HG02610 (cell line): ENCODE measurements at regions not wholly inside any gene's neighbourhood (a gene's known extent, or its start where the extent isn't known, plus 50 kb on each side); places are given as distances from the start of the nearest gene placed in this dataset.
"Not testable (repeated sequence)": the region's sequence is repeated elsewhere in the genome, so short reads cannot be mapped to it uniquely, and the experiment has no call there.

Source experiments
- ATAC-seq: cut with Tn5 transposase; IDR thresholded peaks from one replicate; pipeline ENCODE4 v1.9.1; 2021; ENCODE audit warnings: mild to moderate bottlenecking, moderate library complexity; ENCODE audit not compliant: unreplicated experiment

GRCh38 chrX:140172401-140172800 is 207.1 kb upstream of the CXorf66 start:
- ATAC-seq = no peak

DNA sequence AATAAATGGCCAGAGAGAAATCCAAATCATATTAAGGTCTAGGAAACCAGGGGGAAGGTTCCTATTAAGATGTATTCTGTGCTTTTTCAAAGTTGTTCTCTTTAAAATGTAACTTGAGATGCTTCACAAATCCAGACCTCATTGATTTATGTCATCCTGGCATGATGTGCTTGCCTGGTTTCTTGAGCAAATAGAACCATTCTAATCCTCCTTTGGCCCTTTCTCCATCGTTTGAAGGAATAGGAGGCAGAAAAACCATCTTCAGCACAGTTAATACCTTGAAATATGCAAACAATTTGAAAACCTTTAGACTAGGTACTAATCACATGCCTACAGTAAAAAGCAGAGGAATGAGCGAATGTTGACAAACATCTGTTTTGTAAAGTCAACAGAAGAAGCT is 202.2 kb upstream of the CXorf66 start:
- ATAC-seq = no peak

DNA sequence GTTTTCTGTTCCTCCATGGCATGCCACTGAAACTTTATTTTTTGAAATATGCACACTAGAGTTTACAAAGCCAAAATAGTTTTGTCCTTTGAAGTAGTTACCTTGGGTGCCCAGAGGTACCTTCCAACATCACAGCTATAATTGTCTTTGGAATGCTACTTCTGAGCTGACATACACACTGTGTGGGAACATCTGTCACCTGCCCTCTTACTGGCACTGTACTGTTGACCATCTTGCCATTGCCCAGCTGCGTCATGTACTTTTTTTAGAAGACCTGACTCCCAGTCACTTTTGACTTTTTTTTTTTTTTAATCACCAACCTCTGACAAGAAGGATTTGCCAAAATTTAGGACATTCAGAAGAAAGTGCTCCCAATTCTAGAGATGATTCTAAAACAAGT is 200.5 kb upstream of the CXorf66 start:
- ATAC-seq = no peak

- no peak for ATAC-seq
These were observed 199.1 kb upstream of the CXorf66 start for GRCh38 chrX:140164391-140164790.

DNA sequence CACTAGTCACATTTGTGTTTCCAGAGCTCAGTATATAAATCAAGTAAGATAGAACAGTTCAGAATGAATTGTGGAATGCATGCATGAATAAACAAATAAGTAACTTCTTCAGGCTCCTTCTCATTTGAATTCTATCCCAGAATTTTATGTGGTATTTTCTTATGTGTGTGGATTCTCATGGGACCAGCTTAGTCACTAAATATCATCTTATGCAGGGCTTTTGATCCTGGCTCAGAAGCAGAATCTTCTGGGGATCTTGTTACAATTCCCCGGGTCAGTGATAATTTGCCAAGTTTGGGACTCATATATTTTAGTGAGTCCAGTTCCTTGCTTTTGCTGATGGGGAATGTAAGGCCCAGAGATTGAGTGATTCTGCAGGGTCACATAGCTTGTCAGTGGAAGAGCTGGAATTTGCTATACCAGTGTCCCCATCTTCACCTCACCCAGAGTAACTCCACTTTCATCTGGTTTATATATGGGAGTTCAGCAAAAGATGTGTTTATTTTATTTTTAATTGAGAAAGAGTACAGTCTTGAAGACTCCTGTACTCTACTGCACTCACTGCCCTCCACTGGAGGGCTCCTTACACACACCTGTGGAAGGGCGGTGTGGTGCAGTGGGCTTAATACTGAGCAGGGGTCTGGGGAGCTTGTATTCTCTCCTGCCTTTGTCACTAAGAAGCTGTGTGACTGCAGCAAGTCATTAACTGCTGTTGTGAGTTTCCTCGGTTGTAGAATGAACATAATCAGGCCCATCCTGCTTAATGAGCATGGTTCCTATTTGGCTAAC is 198.2 kb upstream of the CXorf66 start:
- ATAC-seq = no peak

DNA sequence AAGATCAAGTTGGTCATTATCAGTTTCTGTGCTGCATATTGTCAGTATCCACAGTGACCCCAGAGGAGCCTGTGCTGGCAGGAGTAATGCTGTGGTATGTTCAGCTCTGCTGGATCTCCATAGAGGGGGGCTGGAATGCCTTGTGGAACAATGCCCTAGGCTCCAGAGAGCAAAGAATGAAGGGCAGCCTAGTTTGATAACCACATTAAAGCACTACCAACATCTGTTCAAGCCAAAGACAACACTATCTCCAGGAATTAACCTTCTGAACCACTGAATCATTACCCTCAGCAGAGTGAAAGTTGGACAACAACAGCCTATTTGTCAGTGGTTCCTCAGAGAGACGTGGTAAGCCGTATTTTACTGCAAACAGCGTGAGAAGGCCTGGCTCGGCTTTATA is 192.3 kb upstream of the CXorf66 start:
- ATAC-seq = no peak

GRCh38 chrX:140157143-140157542 is 191.8 kb upstream of the CXorf66 start:
- ATAC-seq = no peak

DNA sequence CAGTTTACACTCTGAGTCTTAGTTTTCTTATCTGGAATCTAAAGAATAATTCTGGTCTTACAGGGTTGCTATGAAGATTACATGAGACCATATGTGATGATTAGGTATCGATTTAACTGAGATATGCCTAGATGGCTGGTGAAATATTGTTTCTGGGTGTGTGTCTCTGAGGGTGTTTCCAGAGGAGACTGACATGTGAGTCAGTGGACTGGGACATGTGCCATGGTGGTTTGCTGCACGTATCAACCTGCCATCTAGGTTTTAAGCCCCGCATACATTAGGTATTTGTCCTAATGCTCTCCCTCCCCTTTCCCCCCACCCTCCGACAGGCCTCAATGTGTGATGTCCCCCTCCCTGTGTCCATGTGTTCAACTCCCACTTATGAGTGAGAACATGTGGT is 186.0 kb upstream of the CXorf66 start:
- no peak for ATAC-seq

- ATAC-seq = no peak
These were observed 184.4 kb upstream of the CXorf66 start for GRCh38 chrX:140149761-140150160.

- ATAC-seq = peak; percentile 51
These were observed 176.2 kb upstream of the CXorf66 start for GRCh38 chrX:140141444-140142029.

DNA sequence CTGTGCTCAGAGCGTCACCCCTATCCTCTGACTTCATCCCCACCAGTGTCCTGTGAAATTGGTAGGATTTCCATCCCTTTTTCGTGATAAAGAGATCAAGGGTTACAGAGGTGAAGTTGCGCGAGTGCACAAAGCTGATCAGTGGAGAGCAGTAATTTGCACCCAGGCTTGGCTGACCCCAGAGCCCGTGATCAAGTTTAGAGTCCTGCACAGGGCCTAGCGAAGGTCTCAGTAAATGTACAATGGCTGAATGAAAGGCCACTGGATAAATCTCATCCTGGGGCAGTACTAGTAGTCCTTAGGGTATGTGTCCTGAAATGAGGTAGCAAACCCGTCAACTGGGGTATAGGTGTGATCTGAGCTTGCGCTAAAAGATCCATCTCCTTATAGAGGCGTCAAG is 173.2 kb upstream of the CXorf66 start:
- ATAC-seq = not testable (repeated sequence)

DNA sequence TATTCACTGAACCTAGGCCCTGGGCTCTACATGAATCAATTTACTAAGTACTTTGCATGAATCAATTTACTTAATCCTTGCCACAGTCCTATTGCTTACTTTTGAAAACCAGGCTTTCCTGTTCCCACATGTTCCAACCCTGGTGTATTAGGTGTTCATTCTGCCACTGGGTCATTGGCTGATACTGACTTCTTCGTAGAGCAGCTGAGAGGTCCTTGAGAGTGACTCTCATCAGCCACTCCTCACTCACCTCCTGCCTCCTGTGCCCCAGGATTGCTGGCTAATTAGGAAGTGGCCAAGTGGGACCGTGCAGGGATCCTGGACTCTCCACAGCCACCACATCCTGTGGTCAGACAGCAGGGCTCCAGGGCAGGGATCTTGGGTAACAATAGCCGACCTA is 172.7 kb upstream of the CXorf66 start:
- not testable (repeated sequence) for ATAC-seq

DNA sequence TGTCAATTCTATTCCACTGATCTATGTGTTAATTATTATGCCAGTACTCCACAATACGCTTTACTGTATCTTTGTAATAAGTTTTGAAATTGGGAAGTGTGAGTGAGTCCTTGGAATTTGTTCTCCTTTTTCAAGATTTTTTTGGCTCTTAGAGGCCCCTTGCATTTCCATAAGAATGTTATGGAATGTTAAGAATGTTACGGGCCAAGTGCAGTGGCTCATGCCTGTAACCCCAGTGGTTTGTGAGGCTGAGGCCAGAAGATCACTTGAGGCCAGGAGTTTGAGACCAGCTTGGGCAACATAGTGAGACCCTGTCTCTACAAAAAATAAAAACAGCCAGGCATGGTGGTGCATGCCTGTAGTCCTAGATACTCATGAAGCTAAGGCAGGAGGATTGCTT is 167.6 kb upstream of the CXorf66 start:
- no peak for ATAC-seq

DNA sequence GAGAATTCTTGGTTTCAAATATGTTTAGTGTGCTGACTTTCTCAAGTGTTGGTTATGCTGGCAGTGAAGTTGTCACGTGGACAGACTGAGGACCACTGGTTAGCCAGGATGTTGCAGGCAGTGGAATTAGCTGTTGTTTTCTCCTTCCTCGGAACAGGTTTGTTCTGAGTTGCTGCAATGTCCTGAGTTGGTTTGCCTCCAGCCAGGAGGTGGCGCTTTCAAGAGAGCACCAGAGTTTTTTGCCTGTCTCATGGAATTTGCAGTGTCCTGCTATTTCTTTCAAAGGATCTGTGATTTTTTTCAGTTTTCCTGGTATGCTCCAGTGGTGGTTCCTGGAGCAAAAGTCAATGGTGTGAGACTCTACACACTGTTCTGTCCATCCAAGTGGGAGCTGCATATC is 158.1 kb upstream of the CXorf66 start:
- no peak for ATAC-seq

DNA sequence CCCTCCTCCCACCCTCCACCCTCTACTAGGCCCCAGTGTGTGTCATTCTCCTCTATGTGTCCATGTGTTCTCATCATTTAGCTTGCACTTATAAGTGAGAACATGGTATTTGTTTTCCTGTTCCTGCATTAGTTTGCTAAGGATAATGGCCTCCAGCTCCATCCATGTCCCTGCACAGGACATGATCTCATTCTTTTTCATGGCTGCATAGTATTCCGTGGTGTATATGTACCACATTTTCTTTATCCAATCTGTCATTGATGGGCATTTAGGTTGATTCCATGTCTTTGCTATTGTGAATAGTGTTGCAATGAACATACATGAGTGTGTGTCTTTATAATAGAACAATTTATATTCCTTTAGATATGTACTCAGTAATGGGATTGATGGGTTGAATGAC is 148.7 kb upstream of the CXorf66 start:
- ATAC-seq = not testable (repeated sequence)

- no peak for ATAC-seq
These were observed 144.8 kb upstream of the CXorf66 start for GRCh38 chrX:140110081-140110650.

DNA sequence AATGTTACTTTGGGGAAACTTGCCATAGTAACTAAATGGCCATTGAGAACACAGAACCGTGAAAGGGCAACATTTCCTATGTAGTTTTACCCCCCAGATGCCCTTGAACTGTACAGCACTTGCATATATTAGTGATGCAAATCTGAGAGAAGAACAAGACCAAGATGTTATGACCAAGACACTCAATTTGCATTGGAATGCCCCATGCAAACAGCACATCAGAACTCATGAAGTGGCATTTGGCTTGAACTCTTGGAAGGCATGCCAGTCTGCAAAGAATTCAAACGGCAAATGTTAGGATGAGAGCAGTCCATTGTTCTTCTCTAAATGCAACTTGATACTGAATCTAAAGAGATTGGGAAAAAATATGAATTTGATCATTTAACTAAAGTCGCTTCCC is 139.4 kb upstream of the CXorf66 start:
- ATAC-seq = no peak

- ATAC-seq = no peak
These were observed 133.9 kb upstream of the CXorf66 start for GRCh38 chrX:140099221-140099620.

DNA sequence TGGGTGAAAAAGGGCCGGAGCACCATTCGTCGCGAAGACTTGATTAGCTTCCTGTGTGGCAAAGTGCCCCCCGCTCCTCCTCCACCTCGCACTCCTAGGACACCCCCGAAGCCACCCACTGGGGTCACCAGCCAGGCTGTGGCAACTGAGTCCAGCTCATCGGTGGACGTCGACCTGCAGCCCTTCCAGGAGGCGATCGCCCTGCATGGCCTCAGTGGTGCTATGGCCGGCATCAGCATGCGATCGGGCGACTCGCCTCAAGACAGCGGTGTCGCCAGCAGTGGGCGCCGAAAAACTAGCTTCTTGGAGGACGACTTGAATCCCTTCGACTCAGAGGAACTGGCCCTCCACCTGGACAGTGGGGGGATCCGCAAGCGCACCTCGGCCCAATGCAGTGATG is 126.8 kb upstream of the CXorf66 start:
- no peak for ATAC-seq

GRCh38 chrX:140091125-140091886 is 126.0 kb upstream of the CXorf66 start:
- peak; percentile 55 for ATAC-seq

DNA sequence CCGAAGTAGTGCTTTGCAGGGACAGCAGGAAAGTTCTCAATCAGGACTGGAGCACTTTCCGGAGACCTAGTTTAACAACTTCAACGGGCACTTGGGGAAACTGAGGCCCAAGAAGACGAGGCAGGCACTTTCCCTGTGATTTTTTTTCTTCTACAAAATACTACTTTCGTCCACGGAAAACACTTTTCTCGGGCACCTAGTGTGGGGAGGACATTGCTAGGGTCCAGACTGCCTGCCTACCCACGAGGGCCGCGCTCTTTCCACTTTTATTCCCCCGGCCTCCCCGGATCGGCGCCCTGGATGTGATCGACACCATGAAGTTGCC is 125.4 kb upstream of the CXorf66 start:
- no peak for ATAC-seq

GRCh38 chrX:140088438-140088837 is 123.1 kb upstream of the CXorf66 start:
- ATAC-seq = no peak
